T-cell (primary cell): ENCODE measurements at regions not wholly inside any gene's neighbourhood (a gene's known extent, or its start where the extent isn't known, plus 50 kb on each side); places are given as distances from the start of the nearest gene placed in this dataset.

ENCODE experiments used
- ATAC-seq, 4 experiments: fragments of 200-7000 bp in 3 of 4; fragments of 150-1000 bp in 1 of 4; cut with Tn5 transposase; replicated peaks in 1 of 4; 1 replicate in 3 of 4; 2 replicates in 1 of 4; pipeline ENCODE4 v1.10.0; 2021; ENCODE audit warnings: moderate library complexity in 3 of 4, mild to moderate bottlenecking in 2 of 4, moderate number of reproducible peaks in 1 of 4
- CTCF ChIA-PET, 2 donors: fragments of 300-600 bp; sonication (Branson Sonifier 250); formaldehyde crosslinking; loops; one replicate each; lab custom pipeline; 2022; ENCODE audit warnings: antibody characterized with exemption in 2 of 2; lab: Charles Lee
- POLR2A ChIA-PET, 2 donors: fragments of 300-600 bp; sonication (Branson Sonifier 250); formaldehyde crosslinking; loops; one replicate each; lab custom pipeline; 2022; ENCODE audit warnings: antibody characterized with exemption in 2 of 2; lab: Charles Lee
- DNase-seq, 35 experiments: peaks; one replicate each; pipeline versions ENCODE4 v3.0.0 to v3.0.0-alpha.2; 2013 to 2023
- H3K27ac ChIP-seq: one replicate; pipeline ENCODE4 v1.5.1; 2013; ENCODE audit warnings: low read length
- H3K27me3 ChIP-seq, 2 experiments: replicated peaks in 1 of 2; 1 replicate in 1 of 2; 2 replicates in 1 of 2; pipeline versions ENCODE4 v1.6.1 to v1.7.0; 2013; ENCODE audit warnings: low read length in 1 of 2, mixed read lengths in 1 of 2; ENCODE audit not compliant: control insufficient read depth in 2 of 2, insufficient read depth in 2 of 2; ENCODE audit errors: extremely low read depth in 1 of 2
- H3K36me3 ChIP-seq, 2 donors: 1 replicate in 1 of 2; 2 replicates in 1 of 2; pipeline versions ENCODE4 v1.6.1 to v1.7.0; 2013; ENCODE audit warnings: low read length in 1 of 2; ENCODE audit not compliant: control insufficient read depth in 2 of 2, insufficient read depth in 1 of 2; ENCODE audit errors: extremely low read depth in 1 of 2
- H3K4me1 ChIP-seq, 2 experiments: 1 replicate in 1 of 2; 2 replicates in 1 of 2; pipeline versions ENCODE4 v1.6.1 to v1.7.0; 2013; ENCODE audit warnings: low read length in 2 of 2, mixed read lengths in 1 of 2; ENCODE audit not compliant: insufficient read depth in 2 of 2, control insufficient read depth in 1 of 2; ENCODE audit errors: extremely low read depth in 1 of 2
- H3K4me3 ChIP-seq, 2 donors: 1 replicate in 1 of 2; 2 replicates in 1 of 2; pipeline versions ENCODE4 v1.5.1 to v1.7.0; 2013; ENCODE audit warnings: mild to moderate bottlenecking in 2 of 2, low read length in 1 of 2, moderate library complexity in 1 of 2; ENCODE audit not compliant: control insufficient read depth in 1 of 2; ENCODE audit errors: extremely low read depth in 1 of 2
- H3K9me3 ChIP-seq: 2 replicates; pipeline ENCODE4 v1.7.0; 2013
- H3K27ac Mint-ChIP-seq, 2 donors: one replicate each; pipeline ENCODE4 v1.8.0; 2020 to 2021; ENCODE audit warnings: mild to moderate bottlenecking in 2 of 2, mixed read lengths in 2 of 2
- H3K27me3 Mint-ChIP-seq, 2 donors: one replicate each; pipeline ENCODE4 v1.8.0; 2021 to 2022; ENCODE audit warnings: mixed read lengths in 2 of 2
- H3K36me3 Mint-ChIP-seq: one replicate; pipeline ENCODE4 v1.8.0; 2021; ENCODE audit warnings: mixed read lengths
- H3K4me1 Mint-ChIP-seq, 3 donors: one replicate each; pipeline ENCODE4 v1.8.0; 2020 to 2022; ENCODE audit warnings: mixed read lengths in 3 of 3, mild to moderate bottlenecking in 1 of 3
- H3K4me3 Mint-ChIP-seq, 3 donors: one replicate each; pipeline ENCODE4 v1.8.0; 2020 to 2022; ENCODE audit warnings: mild to moderate bottlenecking in 3 of 3, mixed read lengths in 3 of 3, moderate library complexity in 3 of 3
- H3K9me3 Mint-ChIP-seq, 3 donors: one replicate each; pipeline ENCODE4 v1.8.0; 2020 to 2022; ENCODE audit warnings: mixed read lengths in 3 of 3
- WGBS: methylation state at CpG from one replicate; pipeline ENCODE4 v1.1.5; 2013; ENCODE audit warnings: missing lambda C conversion rate; ENCODE audit not compliant: insufficient coverage; 5-methylcytosine and 5-hydroxymethylcytosine counted together

- DNase-seq (no peak), ATAC-seq (no peak)
- no peak overlapping the region for H3K4me3 Mint-ChIP-seq
- H3K4me1 ChIP-seq = no peaks in the 10 kb centered on the region
- no peaks in the 10 kb centered on the region for H3K4me1 Mint-ChIP-seq
- peaks cover 16 to 22% (median 18%) of the 10 kb centered on the region in 3 donors for H3K9me3 Mint-ChIP-seq
- H3K27ac ChIP-seq = no peak overlapping the region
- H3K9me3 ChIP-seq = no peaks in the 10 kb centered on the region
- no peaks in the 10 kb centered on the region for H3K36me3 ChIP-seq
- no peak overlapping the region for H3K4me3 ChIP-seq
- H3K27me3 ChIP-seq = no peaks in the 10 kb centered on the region
- POLR2A ChIA-PET = no interaction called here
- H3K36me3 Mint-ChIP-seq = no peaks in the 10 kb centered on the region
- H3K27me3 Mint-ChIP-seq = no peaks in the 10 kb centered on the region
- WGBS = 42% methylated on average over 2 of the region's 7 CpGs
- CTCF ChIA-PET = no interaction called here
- no peak overlapping the region for H3K27ac Mint-ChIP-seq
These were observed 277.2 kb upstream of the CDH9 start for GRCh38 chr5:27315363-27316270.

- Histone ChIP-seq H3K27ac (no peak overlapping the region), H3K4me3 (no peak overlapping the region), H3K4me1 (no peaks in the 10 kb centered on the region), H3K9me3 (no peaks in the 10 kb centered on the region), H3K27me3 (no peaks in the 10 kb centered on the region), H3K36me3 (no peaks in the 10 kb centered on the region)
- Mint-ChIP-seq H3K27ac (no peak overlapping the region), H3K27me3 (no peaks in the 10 kb centered on the region), H3K4me3 (no peak overlapping the region), H3K9me3 (peaks cover 13 to 22% (median 14%) of the 10 kb centered on the region in 3 donors), H3K4me1 (no peaks in the 10 kb centered on the region), H3K36me3 (no peaks in the 10 kb centered on the region)
- ATAC-seq = no peak
- DNase-seq = no peak
- CTCF ChIA-PET = no interaction called here
- no CpG with 5 or more reads among the region's 4 CpGs for WGBS
- POLR2A ChIA-PET = no interaction called here
These were observed 275.2 kb upstream of the CDH9 start for GRCh38 chr5:27313549-27313948.

GRCh38 chr5:27312291-27312893 is 274.0 kb upstream of the CDH9 start:
- Histone ChIP-seq H3K27ac (no peak overlapping the region), H3K27me3 (no peaks in the 10 kb centered on the region), H3K9me3 (no peaks in the 10 kb centered on the region), H3K36me3 (no peaks in the 10 kb centered on the region), H3K4me3 (no peak overlapping the region), H3K4me1 (no peaks in the 10 kb centered on the region)
- ChIA-PET POLR2A (no interaction called here), CTCF (interaction anchor here in 1 of 2 donors (0.5 kb wide), 1 partner anchor 83 kb away, joined by 6 read pairs; no protein-coding TSS in a partner anchor)
- H3K27me3 Mint-ChIP-seq = no peaks in the 10 kb centered on the region
- ATAC-seq = no peak
- no peak overlapping the region for H3K27ac Mint-ChIP-seq
- no peak overlapping the region for H3K4me3 Mint-ChIP-seq
- H3K36me3 Mint-ChIP-seq = no peaks in the 10 kb centered on the region
- H3K9me3 Mint-ChIP-seq = peaks cover 16 to 26% (median 16%) of the 10 kb centered on the region in 3 donors
- DNase-seq = no peak
- H3K4me1 Mint-ChIP-seq = no peaks in the 10 kb centered on the region
- WGBS = 33% methylated on average over 1 of the region's 5 CpGs

- Histone ChIP-seq H3K4me3 (no peak overlapping the region), H3K9me3 (no peaks in the 10 kb centered on the region), H3K4me1 (no peaks in the 10 kb centered on the region), H3K36me3 (no peaks in the 10 kb centered on the region), H3K27me3 (no peaks in the 10 kb centered on the region), H3K27ac (no peak overlapping the region)
- CTCF ChIA-PET = no interaction called here
- peaks cover 15 to 22% (median 21%) of the 10 kb centered on the region in 3 donors for H3K9me3 Mint-ChIP-seq
- H3K4me3 Mint-ChIP-seq = no peak overlapping the region
- POLR2A ChIA-PET = no interaction called here
- H3K36me3 Mint-ChIP-seq = no peaks in the 10 kb centered on the region
- no peaks in the 10 kb centered on the region for H3K4me1 Mint-ChIP-seq
- no peaks in the 10 kb centered on the region for H3K27me3 Mint-ChIP-seq
- no peak for ATAC-seq
- no peak for DNase-seq
- H3K27ac Mint-ChIP-seq = no peak overlapping the region
- WGBS = 44% methylated on average over 1 of the region's 1 CpG
These were observed 273.2 kb upstream of the CDH9 start for GRCh38 chr5:27311544-27311943.

GRCh38 chr5:27308153-27308552 is 269.8 kb upstream of the CDH9 start:
- Mint-ChIP-seq H3K4me3 (no peak overlapping the region), H3K36me3 (no peaks in the 10 kb centered on the region), H3K27me3 (no peaks in the 10 kb centered on the region), H3K9me3 (peaks cover 15 to 17% (median 17%) of the 10 kb centered on the region in 3 donors), H3K27ac (no peak overlapping the region), H3K4me1 (no peaks in the 10 kb centered on the region)
- no peak overlapping the region for H3K4me3 ChIP-seq
- DNase-seq = no peak
- H3K9me3 ChIP-seq = no peaks in the 10 kb centered on the region
- no peaks in the 10 kb centered on the region for H3K36me3 ChIP-seq
- no peaks in the 10 kb centered on the region for H3K27me3 ChIP-seq
- no peak overlapping the region for H3K27ac ChIP-seq
- POLR2A ChIA-PET = no interaction called here
- H3K4me1 ChIP-seq = no peaks in the 10 kb centered on the region
- CTCF ChIA-PET = interaction anchor here in 1 of 2 donors (0.5 kb wide), 1 partner anchor 19 kb away, joined by 3 read pairs; no protein-coding TSS in a partner anchor
- no CpG with 5 or more reads among the region's 4 CpGs for WGBS
- ATAC-seq = no peak

GRCh38 chr5:27290172-27290571 is 251.8 kb upstream of the CDH9 start:
- no peaks in the 10 kb centered on the region for H3K4me1 ChIP-seq
- Mint-ChIP-seq H3K4me3 (no peak overlapping the region), H3K9me3 (peaks cover 13 to 18% (median 14%) of the 10 kb centered on the region in 3 donors), H3K4me1 (no peaks in the 10 kb centered on the region), H3K27ac (no peak overlapping the region), H3K36me3 (no peaks in the 10 kb centered on the region), H3K27me3 (no peaks in the 10 kb centered on the region)
- no peaks in the 10 kb centered on the region for H3K36me3 ChIP-seq
- no peaks in the 10 kb centered on the region for H3K9me3 ChIP-seq
- no peak overlapping the region for H3K4me3 ChIP-seq
- WGBS = 100% methylated on average over 1 of the region's 1 CpG
- H3K27me3 ChIP-seq = no peaks in the 10 kb centered on the region
- ATAC-seq (no peak), DNase-seq (no peak)
- CTCF ChIA-PET = no interaction called here
- POLR2A ChIA-PET = no interaction called here
- H3K27ac ChIP-seq = no peak overlapping the region
